OCI-M2 (cell line): ENCODE measurements at regions not wholly inside any gene's neighbourhood (a gene's known extent, or its start where the extent isn't known, plus 50 kb on each side); places are given as distances from the start of the nearest gene placed in this dataset.

ENCODE experiments used
- DNase-seq: peaks from one replicate; lab custom pipeline; 2025; ENCODE audit not compliant: unreplicated experiment; lab: John Stamatoyannopoulos, UW

- no peak for DNase-seq
Observed at GRCh38 chrX:39377773-39378172, 576.5 kb downstream of the MID1IP1 start.

GRCh38 chrX:39381422-39381821 is 580.2 kb downstream of the MID1IP1 start:
- DNase-seq: no peak

- DNase-seq: no peak
Observed at GRCh38 chrX:39384996-39385395, 583.7 kb downstream of the MID1IP1 start.

DNA sequence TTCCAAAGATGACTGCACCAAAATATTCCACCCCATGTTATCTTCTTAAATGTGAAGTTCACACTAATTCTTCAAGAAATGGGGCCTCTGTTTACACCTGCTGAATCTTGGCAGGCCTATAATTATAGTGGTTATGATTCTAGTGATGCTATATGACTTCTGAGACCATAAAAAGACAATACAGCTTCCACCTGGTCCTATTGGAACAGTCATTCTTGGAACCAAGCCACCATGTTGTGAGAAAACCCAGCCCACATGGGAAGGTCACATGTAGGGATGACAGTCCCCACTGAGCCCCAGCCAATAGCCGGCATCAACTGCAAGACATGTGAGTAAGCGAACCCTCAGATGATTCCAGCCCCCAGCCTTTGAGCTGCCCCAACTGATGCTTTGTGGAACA is 587.5 kb downstream of the MID1IP1 start:
- no peak for DNase-seq

GRCh38 chrX:39396358-39396995 is 595.2 kb downstream of the MID1IP1 start:
- DNase-seq: no peak

DNA sequence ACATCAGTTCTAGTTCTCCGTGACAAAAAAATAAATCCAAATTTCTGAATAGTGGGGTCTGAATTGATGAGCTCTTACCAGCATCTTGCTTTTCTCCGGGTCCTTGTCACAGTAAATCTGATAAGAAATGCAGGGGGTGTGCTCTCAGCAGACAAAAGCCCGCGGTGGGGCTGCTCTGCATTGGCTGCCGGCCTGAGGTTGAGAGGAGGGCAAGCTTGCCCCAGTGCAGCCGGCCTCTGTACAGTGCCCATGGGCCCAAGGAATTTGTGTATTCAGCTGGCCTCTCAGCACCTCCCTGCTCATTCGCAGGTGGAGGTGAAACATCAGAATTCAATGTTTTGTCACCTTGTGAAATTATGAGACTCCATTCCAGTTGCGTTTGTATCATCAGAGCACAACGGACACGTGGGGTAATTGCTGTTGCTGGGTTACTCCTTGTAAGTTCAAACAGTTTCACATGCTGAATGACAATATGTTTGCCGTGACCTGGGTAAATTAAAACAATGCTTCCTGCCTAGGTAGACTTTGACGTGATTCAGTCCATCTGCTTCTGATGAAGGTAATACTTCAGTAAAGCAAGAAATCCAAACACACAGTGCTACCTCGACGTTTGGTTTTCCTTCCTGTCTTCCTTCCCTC is 596.4 kb downstream of the MID1IP1 start:
- DNase-seq: no peak

GRCh38 chrX:39398215-39398962 is 597.1 kb downstream of the MID1IP1 start:
- DNase-seq: no peak

DNA sequence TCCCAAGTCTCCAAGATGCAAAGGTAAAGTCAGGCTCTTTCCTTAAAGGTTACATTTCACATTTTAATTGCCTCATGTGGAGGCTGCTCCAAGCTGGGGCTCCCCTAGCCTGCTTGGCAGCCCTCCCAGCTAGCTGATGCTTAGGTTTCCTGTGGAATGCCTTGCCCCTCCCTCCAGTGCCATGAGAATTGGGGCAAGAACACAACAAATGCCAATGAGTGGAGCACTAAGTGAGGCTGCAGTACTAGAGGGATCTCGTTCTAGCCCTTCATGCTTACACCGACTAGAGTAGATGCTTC is 597.7 kb downstream of the MID1IP1 start:
- DNase-seq: no peak

- DNase-seq: no peak
Observed at GRCh38 chrX:39399387-39399786, 598.1 kb downstream of the MID1IP1 start.

DNA sequence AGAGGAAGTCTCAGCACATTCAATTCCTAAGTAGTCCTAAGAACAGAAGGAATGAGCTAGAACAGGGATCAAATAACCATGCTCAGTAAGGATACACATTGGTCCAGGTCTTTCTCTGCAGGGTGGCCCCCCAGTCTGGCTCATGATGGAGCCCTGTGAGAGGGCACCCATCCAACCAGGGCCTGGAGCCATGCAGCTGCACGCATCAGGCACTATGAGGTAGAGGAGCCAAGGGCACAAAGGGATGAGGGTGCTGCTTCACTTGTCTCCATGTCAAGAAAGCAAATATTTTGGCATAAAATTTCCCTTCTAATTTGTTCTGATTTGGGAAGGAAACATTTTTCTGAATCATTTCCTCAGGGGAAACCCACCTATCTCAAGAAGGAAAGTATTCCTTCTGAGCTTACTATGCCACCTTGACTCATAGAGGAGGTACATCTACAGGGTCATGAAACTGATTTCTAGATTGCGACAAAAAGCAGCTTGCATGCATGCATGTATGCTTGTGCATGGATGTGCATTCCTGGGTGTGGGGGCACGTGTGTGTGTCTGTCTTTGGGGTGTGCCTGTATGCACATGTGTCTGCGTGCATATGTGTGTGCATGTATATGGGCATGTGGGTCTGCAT is 600.3 kb downstream of the MID1IP1 start:
- no peak for DNase-seq

- no peak for DNase-seq
Observed at GRCh38 chrX:39402158-39402557, 600.9 kb downstream of the MID1IP1 start.

DNA sequence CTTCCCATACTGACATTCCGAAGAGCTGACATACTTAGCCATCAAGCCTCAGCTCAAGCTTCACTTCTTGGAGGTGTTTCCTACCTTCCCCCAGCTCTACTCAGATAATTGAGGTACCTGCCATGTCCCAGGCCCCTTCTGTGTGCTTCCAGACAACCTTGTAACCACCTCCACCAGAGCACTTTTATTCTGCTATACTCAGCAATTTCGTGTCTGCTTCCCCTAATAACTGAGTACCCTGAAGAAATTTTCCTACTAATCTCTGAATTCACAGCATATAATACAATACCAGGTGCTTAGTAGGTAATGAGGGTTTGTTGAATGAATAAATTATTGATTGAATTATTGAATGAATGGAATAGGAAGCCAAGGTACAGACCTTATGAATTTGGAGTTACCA is 605.5 kb downstream of the MID1IP1 start:
- DNase-seq: no peak

DNA sequence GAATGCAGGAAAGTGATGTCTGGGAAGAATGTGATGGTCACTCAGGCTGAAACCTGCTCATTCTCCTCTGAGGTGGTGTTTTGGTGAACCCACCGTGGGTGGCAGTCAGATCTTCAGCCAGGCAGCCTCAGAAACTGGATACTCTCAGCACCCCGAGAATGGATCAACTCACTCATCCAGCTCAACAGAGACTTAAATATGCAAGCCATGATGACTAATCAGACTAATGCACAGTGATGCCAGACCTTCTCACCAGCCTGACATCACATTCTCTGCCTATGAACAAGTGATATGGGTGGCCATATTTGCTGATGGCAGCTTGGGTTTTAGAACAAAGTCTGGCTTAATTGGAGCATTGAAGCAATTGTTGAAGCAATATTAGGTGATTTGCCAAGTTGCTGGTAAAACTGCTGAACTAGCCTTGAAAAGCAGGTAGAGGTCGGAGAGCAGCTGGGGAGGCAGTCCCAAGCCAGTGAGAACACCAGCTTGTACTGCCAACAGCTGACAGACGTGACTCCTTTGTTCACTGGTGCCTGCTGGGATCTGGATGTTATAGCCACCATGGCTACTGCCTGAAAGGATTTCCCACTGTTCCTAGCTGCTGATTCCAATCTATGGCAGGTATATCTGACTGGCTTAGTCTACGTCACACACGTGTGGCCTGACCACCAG is 608.1 kb downstream of the MID1IP1 start:
- DNase-seq: no peak

- DNase-seq: no peak
Observed at GRCh38 chrX:39414290-39414854, 613.1 kb downstream of the MID1IP1 start.

GRCh38 chrX:39416547-39417260 is 615.4 kb downstream of the MID1IP1 start:
- DNase-seq: no peak

GRCh38 chrX:39418254-39418704 is 617.0 kb downstream of the MID1IP1 start:
- no peak for DNase-seq

DNA sequence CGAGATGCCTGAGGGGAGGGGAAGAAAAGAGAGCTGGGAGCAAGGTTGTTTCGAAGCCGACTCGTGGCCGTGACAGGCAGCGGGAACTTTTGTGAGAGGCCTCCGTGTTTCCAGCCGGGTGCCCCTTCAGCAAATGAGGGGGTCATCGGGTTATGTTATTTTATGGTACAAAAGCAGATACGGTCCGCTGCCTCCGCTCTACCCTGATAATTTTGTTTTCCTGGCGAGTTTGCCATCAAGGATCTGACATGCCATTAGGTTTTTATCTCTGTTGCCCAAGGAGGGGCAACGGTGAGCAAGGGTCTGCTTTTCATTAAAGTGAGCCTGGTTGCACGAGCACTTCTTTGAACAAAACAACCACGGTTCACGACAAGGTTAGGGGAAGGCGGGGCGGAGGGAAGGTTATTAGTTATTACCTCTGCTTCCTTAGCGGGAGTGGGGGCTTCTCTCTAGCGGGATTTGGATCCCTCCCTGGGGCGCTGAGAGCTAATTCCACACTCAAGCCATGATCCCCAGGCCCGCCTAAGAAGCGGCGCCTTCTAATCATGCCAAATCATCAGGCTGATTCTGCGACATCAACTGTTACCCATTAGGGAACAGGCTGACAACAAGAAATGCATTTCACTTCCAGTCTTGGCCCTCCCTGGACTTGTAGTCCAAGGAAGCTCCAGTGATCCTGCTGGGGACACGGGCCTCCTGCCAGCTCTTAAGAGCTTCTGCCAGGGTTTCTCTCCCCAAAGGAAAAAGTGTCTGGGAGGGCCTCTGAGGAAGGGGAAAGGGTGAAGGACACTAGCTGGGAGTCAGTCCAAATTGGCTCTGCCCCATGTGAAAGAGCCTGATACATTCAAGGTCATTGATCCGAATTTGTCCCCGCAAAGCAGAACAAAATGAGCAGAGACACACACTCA is 617.7 kb downstream of the MID1IP1 start:
- no peak for DNase-seq

GRCh38 chrX:39421006-39421405 is 619.7 kb downstream of the MID1IP1 start:
- no peak for DNase-seq

GRCh38 chrX:39425124-39425806 is 624.0 kb downstream of the MID1IP1 start:
- DNase-seq: no peak
